ENCODE measurements at regions not wholly inside any gene's neighbourhood (a gene's known extent, or its start where the extent isn't known, plus 50 kb on each side); places are given as distances from the start of the nearest gene placed in this dataset.

- TF ChIP-seq, protein P1, sequence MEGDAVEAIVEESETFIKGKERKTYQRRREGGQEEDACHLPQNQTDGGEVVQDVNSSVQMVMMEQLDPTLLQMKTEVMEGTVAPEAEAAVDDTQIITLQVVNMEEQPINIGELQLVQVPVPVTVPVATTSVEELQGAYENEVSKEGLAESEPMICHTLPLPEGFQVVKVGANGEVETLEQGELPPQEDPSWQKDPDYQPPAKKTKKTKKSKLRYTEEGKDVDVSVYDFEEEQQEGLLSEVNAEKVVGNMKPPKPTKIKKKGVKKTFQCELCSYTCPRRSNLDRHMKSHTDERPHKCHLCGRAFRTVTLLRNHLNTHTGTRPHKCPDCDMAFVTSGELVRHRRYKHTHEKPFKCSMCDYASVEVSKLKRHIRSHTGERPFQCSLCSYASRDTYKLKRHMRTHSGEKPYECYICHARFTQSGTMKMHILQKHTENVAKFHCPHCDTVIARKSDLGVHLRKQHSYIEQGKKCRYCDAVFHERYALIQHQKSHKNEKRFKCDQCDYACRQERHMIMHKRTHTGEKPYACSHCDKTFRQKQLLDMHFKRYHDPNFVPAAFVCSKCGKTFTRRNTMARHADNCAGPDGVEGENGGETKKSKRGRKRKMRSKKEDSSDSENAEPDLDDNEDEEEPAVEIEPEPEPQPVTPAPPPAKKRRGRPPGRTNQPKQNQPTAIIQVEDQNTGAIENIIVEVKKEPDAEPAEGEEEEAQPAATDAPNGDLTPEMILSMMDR (IDR thresholded peaks at IDR 0.05) = no peak
- TF ChIP-seq POLR2A (IDR thresholded peaks at IDR 0.05) = no peak
Measured at GRCh38 chr4:189049682-189050081, 891.0 kb upstream of the FRG1 start.

All from lower leg skin (tissue), 3 donors.